Adrenal gland (tissue), 5 donors: ENCODE measurements at regions not wholly inside any gene's neighbourhood (a gene's known extent, or its start where the extent isn't known, plus 50 kb on each side); places are given as distances from the start of the nearest gene placed in this dataset.

Source experiments
- CTCF ChIP-seq, 6 experiments: fragments of 450-650 bp in 4 of 6; fragments of 200-600 bp in 2 of 6; sonication (generic) in 1 of 6; IDR thresholded peaks; 1 replicate in 5 of 6; 2 replicates in 1 of 6; pipeline versions ENCODE4 v1.5.1 to v1.8.0; 2016 to 2021; ENCODE audit warnings: antibody characterized with exemption in 6 of 6, mild to moderate bottlenecking in 2 of 6, moderate library complexity in 1 of 6
- POLR2A ChIP-seq, 2 donors: fragments of 450-650 bp; IDR thresholded peaks; one replicate each; pipeline ENCODE4 v1.6.1; 2017; ENCODE audit warnings: antibody characterized with exemption in 2 of 2, mild to moderate bottlenecking in 2 of 2, moderate library complexity in 1 of 2
- donor health status: DM: no; HTN: no; CAD: no.

- TF ChIP-seq CTCF (IDR thresholded peaks at IDR 0.05), result no peak
- TF ChIP-seq POLR2A (IDR thresholded peaks at IDR 0.05), result no peak
Observed at GRCh38 chr18:71114550-71115210, 825.8 kb downstream of the SOCS6 start.
